BE2C (cell line): ENCODE measurements at regions not wholly inside any gene's neighbourhood (a gene's known extent, or its start where the extent isn't known, plus 50 kb on each side); places are given as distances from the start of the nearest gene placed in this dataset.

Source experiments
- DNase-seq: peaks from one replicate; pipeline ENCODE4 v3.0.0-alpha.2; 2020
- H3K27me3 ChIP-seq: fragments of 250-450 bp; sonication (Bioruptor Pico); 2 replicates; pipeline ENCODE4 v1.5.1; 2020; ENCODE audit warnings: mild to moderate bottlenecking
- H3K36me3 ChIP-seq: fragments of 250-450 bp; sonication (Bioruptor Pico); 2 replicates; pipeline ENCODE4 v1.5.1; 2020; ENCODE audit warnings: mild to moderate bottlenecking
- H3K4me1 ChIP-seq: fragments of 250-450 bp; sonication (Bioruptor Pico); 2 replicates; pipeline ENCODE4 v1.5.1; 2020
- H3K4me3 ChIP-seq: 2 replicates; pipeline ENCODE4 v1.5.1; 2011; ENCODE audit warnings: low read depth, low read length
- H3K9me3 ChIP-seq: fragments of 250-450 bp; sonication (Bioruptor Pico); 2 replicates; pipeline ENCODE4 v1.5.1; 2020
- TF ChIP-seq, protein P1 (sequence below): IDR thresholded peaks from 2 replicates; pipeline ENCODE4 v1.5.1; 2012; ENCODE audit warnings: mild to moderate bottlenecking, low read depth, low read length

DNA sequence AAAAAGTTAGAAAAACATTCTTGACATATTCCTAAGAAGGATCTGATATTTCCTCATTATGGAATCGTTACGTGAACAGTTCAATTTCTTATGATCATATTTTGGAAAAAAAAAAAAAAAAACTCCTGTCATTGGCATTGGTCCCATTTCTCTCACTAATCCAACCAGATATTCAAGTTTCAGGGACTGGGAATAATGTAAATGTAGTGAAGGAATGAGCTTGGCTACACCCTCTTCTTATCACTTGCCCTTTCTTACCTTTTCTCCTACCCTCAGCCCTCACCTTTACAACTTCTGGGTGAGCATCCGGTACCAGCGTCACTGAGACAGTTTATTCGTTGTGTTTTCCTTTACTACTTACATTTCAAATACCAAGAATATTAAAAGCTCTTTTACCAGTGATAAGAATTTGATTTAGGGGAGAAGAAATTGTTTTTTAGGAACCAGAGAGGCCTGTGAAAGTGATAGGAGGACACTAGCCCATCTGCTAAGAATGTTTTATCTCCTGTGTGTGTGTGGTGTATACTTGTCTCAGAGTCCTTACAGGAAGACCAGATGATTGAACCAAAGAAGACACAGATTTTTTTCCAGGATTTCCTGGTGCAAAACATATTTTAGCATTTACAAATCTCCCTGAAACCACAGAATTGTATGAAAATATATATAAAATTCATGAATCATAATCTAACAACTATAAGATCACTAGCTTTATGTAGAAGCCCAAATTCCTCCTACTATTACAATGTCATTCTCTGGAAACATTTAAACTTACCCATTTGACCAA lies 946.7 kb downstream of the ZPLD1 start:
- DNase-seq = no peak
- H3K27me3 ChIP-seq = no peaks in the 10 kb centered on the region
- no peak overlapping the region for H3K4me3 ChIP-seq
- TF ChIP-seq, protein P1, sequence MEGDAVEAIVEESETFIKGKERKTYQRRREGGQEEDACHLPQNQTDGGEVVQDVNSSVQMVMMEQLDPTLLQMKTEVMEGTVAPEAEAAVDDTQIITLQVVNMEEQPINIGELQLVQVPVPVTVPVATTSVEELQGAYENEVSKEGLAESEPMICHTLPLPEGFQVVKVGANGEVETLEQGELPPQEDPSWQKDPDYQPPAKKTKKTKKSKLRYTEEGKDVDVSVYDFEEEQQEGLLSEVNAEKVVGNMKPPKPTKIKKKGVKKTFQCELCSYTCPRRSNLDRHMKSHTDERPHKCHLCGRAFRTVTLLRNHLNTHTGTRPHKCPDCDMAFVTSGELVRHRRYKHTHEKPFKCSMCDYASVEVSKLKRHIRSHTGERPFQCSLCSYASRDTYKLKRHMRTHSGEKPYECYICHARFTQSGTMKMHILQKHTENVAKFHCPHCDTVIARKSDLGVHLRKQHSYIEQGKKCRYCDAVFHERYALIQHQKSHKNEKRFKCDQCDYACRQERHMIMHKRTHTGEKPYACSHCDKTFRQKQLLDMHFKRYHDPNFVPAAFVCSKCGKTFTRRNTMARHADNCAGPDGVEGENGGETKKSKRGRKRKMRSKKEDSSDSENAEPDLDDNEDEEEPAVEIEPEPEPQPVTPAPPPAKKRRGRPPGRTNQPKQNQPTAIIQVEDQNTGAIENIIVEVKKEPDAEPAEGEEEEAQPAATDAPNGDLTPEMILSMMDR = no peak
- H3K4me1 ChIP-seq = no peaks in the 10 kb centered on the region
- no peaks in the 10 kb centered on the region for H3K36me3 ChIP-seq
- H3K9me3 ChIP-seq = no peaks in the 10 kb centered on the region

- H3K4me3 ChIP-seq = no peak overlapping the region
- TF ChIP-seq, protein P1 = no peak
- no peaks in the 10 kb centered on the region for H3K36me3 ChIP-seq
- no peak for DNase-seq
- H3K4me1 ChIP-seq = no peaks in the 10 kb centered on the region
- H3K27me3 ChIP-seq = no peaks in the 10 kb centered on the region
- H3K9me3 ChIP-seq = no peaks in the 10 kb centered on the region
Measured at GRCh38 chr3:103385961-103386656, 951.3 kb downstream of the ZPLD1 start.

GRCh38 chr3:103388214-103388613 lies 953.4 kb downstream of the ZPLD1 start:
- no peaks in the 10 kb centered on the region for H3K9me3 ChIP-seq
- H3K27me3 ChIP-seq = no peaks in the 10 kb centered on the region
- TF ChIP-seq, protein P1 = no peak
- no peaks in the 10 kb centered on the region for H3K4me1 ChIP-seq
- H3K36me3 ChIP-seq = no peaks in the 10 kb centered on the region
- H3K4me3 ChIP-seq = no peak overlapping the region
- DNase-seq = no peak

DNA sequence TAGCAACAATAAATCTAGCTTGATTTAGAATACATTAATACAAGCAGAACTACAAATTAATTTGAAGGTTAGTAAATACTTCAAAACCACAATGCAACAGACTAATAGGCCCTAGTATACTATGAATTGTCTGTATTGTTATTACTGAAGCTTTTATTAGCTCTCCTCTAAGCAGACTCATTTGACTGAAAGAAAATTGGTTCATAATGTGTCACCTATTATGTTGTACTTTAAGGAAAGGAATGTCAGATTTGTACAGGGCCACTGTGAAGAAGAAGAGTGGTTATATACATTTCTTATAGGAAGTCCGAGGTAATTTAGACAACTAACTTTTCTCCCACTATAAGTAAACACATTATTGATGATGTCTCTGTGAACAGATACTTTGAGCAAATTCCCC lies 954.5 kb downstream of the ZPLD1 start:
- no peaks in the 10 kb centered on the region for H3K4me1 ChIP-seq
- no peaks in the 10 kb centered on the region for H3K9me3 ChIP-seq
- DNase-seq = no peak
- H3K27me3 ChIP-seq = no peaks in the 10 kb centered on the region
- no peak overlapping the region for H3K4me3 ChIP-seq
- TF ChIP-seq, protein P1 = no peak
- no peaks in the 10 kb centered on the region for H3K36me3 ChIP-seq

DNA sequence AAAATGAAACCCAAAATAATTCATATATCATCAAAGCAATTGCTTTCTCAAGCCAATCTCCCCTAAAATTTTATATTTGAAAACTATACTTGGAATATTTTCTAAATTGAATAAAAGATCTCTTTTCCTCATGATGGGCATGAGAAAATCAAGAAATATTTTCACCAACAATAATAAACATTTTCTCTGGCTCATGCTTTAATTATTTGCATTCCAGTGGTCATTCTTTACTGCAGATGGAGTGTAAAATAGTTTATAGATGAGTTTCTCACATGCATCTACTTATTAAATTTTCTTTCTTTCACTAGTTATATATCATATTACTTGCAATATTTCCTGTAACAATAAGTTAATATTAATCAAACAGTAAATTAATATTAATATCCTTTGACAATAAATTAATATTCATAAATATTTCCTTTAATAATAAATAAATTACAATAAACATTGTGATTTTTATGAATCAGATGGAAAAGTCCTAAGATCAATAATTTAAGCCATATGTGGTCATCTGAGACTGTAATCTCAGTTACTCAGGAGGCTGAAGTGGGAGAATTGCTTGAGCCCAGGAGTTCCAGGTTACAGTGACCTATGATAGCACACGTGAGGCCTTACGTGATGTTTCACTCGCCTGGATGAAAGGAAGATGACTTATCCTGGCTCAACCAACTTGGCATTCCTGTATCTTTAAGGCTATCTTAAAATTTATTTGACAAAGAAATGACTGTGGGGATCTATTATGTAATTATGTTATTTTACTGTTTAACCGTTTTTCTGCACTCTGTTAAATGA lies 958.8 kb downstream of the ZPLD1 start:
- no peak overlapping the region for H3K4me3 ChIP-seq
- DNase-seq = no peak
- no peaks in the 10 kb centered on the region for H3K9me3 ChIP-seq
- no peaks in the 10 kb centered on the region for H3K4me1 ChIP-seq
- TF ChIP-seq, protein P1 = no peak
- no peaks in the 10 kb centered on the region for H3K36me3 ChIP-seq
- H3K27me3 ChIP-seq = no peaks in the 10 kb centered on the region
